GM13977 (cell line): ENCODE measurements at regions not wholly inside any gene's neighbourhood (a gene's known extent, or its start where the extent isn't known, plus 50 kb on each side); places are given as distances from the start of the nearest gene placed in this dataset.

ENCODE experiments used
- DNase-seq: peaks from one replicate; pipeline ENCODE4 v3.0.0; 2012; ENCODE audit warnings: low spot score
- in situ Hi-C: fragments of 300-500 bp; cut with MboI; formaldehyde crosslinking; loops from one replicate; pipeline ENCODE4 v1.12.0; 2022; ENCODE audit warnings: low sequenced_read_pairs, low pct_unique_long_range_greater_than_20kb, mixed read lengths, inconsistent platforms; ENCODE audit not compliant: unreplicated experiment
- TF ChIP-seq, protein P1 (sequence below): IDR thresholded peaks from 2 replicates; pipeline ENCODE4 v1.5.1; 2012; ENCODE audit warnings: mild to moderate bottlenecking, control low read depth; ENCODE audit not compliant: insufficient read depth; ENCODE audit errors: extremely low read depth, missing control alignments

DNA sequence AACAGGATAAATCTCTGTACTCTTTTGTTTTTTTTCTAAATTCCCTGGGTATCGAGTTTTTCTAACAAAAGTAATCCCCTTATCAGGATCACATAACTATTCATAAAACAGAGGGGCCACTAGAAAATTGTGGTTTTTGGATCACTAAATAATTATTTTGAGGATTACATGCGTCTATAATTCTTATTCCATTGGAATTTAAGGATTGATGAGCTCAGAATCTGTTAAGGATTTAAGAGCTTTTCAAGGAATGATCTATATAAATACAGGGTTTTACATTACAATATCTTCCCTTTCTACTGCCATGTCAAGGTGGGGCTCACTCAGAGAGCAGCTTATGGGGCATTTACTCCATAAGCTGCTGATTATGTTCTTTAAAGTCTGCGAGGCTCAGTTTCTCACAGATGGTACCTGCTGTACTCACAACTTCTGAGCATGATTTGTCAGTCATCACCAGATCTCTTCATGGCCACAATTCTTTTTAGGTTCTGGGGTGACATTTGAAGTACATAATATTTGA is 449.8 kb downstream of the PCDH17 start:
- no peak for DNase-seq
- in situ Hi-C loops = no loop called here
- TF ChIP-seq, protein P1, sequence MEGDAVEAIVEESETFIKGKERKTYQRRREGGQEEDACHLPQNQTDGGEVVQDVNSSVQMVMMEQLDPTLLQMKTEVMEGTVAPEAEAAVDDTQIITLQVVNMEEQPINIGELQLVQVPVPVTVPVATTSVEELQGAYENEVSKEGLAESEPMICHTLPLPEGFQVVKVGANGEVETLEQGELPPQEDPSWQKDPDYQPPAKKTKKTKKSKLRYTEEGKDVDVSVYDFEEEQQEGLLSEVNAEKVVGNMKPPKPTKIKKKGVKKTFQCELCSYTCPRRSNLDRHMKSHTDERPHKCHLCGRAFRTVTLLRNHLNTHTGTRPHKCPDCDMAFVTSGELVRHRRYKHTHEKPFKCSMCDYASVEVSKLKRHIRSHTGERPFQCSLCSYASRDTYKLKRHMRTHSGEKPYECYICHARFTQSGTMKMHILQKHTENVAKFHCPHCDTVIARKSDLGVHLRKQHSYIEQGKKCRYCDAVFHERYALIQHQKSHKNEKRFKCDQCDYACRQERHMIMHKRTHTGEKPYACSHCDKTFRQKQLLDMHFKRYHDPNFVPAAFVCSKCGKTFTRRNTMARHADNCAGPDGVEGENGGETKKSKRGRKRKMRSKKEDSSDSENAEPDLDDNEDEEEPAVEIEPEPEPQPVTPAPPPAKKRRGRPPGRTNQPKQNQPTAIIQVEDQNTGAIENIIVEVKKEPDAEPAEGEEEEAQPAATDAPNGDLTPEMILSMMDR = no peak

DNA sequence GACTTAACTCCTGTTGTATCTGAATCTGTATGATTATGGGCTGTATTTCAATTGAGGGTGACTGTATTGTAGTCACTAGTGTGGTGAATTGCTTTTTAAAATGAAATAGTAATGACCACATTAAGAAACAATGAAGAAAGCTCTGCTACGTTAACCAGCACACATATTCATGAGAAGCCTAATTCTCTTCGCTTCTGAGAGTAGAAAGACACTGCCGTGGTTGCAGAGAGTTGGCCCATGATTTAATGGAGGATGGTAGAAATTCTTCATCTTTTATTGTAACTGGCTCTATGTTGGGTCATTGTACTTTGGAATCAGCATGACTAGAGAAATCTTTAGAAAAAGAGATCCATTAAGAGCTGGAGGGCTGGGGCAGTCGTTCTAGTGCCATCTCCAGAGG is 451.5 kb downstream of the PCDH17 start:
- DNase-seq = no peak

DNA sequence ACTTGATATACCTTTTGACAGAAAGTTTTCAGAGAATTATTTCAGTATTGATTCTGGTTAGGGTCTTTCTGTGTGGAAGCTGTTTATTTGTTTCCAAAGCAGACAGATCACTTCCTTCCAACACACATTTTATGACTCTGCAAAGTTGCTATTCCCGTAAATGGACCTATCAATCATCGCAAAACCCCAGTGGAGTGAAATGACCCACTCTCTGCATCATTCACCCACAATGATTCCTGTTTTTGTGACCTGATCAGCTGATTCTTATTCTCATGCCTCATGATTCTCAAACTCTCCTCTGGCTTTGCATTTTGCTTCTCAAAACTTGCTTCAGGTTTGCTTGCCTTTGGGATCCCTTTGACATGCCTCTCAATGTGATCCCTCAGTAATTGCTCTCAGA is 453.7 kb downstream of the PCDH17 start:
- TF ChIP-seq, protein P1 = no peak
- in situ Hi-C loops = no loop called here

More for the DNA sequence above, 451.5 kb downstream of the PCDH17 start:
- in situ Hi-C loops = no loop called here
- TF ChIP-seq, protein P1 = no peak

DNA sequence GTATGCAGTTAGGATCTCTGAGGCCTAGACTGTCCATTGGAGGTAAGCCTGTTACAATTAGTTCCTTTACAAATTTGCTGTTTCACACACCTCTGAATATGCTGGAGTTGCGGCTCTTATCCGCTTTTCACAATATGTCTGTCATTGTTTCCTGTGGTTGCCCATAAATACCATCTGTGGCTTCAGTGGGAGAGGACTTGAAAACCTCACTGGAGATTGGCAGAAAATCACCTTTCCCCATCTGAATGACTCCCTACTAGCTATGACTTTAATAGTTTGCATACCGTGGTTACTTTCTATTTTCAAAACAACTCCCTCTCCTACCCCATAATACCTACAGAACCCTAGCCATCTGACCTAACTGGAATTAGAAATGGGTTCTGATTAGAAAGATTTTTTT is 454.3 kb downstream of the PCDH17 start:
- TF ChIP-seq, protein P1 = no peak
- in situ Hi-C loops = no loop called here
- DNase-seq = peak; percentile 3

More for the DNA sequence above, 453.7 kb downstream of the PCDH17 start:
- DNase-seq = no peak

DNA sequence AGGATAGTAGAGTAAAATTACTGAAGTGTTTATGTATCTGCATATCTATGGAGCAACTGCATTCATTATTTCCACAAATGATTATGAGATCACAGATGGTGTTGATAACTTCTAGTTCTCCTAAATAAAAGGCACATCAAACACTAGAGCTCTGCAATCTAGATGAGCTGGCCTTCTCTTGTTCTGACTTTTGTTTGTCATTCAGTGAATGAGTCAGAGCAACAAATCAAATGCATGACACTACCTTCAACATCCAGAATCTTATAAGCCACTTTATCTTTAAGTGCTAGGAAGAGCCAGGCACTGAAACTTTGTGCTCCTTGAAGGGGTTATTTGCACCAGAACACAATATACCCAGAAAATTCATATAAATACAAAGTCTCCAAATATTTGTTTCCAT is 456.0 kb downstream of the PCDH17 start:
- in situ Hi-C loops = no loop called here
- TF ChIP-seq, protein P1 = no peak
- DNase-seq = no peak

DNA sequence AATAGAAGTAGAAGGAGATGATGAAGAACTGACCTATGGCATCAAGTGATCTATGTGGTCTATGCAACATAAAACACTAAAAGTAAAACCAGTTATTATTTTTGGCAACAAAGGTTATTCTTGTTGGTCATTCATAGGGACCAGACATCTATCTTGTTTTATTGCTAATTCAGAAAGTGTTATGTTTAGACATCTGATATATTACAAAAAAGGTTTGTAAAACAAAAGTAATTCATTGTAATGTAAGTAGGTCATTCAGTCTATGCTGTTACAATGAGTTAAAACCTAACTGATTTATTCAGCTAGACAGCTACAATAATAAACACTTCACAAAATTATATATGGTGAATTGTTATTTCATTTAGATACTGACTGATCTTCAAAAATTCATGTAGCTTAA is 461.9 kb downstream of the PCDH17 start:
- TF ChIP-seq, protein P1 = no peak
- DNase-seq = no peak
- in situ Hi-C loops = no loop called here

DNA sequence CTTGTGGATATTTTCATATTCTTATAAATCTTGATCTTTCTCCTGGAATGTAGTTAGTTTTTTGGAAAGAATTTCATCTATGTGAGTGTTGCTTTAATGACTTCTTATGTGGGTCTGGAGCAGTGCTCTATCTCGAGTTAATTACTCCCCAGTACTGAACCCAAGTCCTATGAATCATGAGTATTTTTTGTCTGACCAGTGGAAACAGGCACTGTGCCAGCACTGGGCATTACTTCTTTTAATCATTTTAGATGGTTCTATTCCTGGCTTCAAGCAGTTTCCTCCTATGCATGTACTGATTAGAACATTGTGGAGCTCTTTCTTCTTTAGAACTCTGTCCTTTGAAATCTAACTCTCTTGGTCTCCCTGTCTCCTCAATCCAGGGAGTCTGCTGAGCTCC is 466.3 kb downstream of the PCDH17 start:
- in situ Hi-C loops = no loop called here
- DNase-seq = no peak
- TF ChIP-seq, protein P1 = no peak
